ENCODE measurements at regions not wholly inside any gene's neighbourhood (a gene's known extent, or its start where the extent isn't known, plus 50 kb on each side); places are given as distances from the start of the nearest gene placed in this dataset.

DNA sequence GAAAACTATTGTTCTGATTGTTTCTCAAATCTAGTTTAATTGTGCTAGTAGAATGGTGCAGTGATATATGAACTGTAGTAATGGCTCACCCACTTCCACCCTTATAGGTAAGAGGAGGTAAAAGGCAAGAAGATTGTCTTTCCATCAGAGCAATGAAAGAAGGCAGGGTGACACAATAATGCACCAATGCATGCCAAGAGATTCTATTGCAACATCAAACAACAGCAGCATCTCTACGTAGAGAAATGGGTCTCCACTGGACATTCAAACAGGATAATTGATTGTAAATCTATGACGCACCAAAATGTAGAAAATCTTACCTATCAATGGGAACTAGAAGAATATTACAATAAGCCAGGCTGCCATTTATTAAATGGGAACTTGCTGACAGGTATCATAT lies 107.0 kb upstream of the ISL1 start:
- TF ChIP-seq, protein P1, sequence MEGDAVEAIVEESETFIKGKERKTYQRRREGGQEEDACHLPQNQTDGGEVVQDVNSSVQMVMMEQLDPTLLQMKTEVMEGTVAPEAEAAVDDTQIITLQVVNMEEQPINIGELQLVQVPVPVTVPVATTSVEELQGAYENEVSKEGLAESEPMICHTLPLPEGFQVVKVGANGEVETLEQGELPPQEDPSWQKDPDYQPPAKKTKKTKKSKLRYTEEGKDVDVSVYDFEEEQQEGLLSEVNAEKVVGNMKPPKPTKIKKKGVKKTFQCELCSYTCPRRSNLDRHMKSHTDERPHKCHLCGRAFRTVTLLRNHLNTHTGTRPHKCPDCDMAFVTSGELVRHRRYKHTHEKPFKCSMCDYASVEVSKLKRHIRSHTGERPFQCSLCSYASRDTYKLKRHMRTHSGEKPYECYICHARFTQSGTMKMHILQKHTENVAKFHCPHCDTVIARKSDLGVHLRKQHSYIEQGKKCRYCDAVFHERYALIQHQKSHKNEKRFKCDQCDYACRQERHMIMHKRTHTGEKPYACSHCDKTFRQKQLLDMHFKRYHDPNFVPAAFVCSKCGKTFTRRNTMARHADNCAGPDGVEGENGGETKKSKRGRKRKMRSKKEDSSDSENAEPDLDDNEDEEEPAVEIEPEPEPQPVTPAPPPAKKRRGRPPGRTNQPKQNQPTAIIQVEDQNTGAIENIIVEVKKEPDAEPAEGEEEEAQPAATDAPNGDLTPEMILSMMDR (IDR thresholded peaks at IDR 0.05), result no peak
- no peak for TF ChIP-seq POLR2A (IDR thresholded peaks at IDR 0.05)

Data from uterus (tissue), 2 donors.